ENCODE measurements at regions not wholly inside any gene's neighbourhood (a gene's known extent, or its start where the extent isn't known, plus 50 kb on each side); places are given as distances from the start of the nearest gene placed in this dataset.

DNA sequence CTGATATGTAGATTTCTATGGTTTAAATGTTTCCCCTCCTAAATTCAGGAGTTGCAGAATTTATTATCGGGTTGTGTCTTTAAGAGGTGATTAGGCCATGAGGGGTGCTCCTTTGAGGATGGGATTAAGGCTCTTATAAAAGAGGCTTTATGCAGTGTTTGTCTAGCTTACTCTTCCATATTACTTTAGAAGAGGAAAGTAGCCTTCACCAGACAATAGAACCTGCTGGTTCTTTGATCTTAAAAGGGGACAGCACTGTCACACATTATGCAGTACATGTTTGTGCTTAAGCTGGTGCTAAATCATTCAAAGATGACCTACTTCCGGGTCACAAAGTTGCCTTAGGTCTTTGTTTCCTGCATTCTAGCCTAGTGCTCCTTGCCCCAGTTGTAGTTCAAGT, 81.0 kb downstream of the CPXCR1 start:
- no peak for TF ChIP-seq CREB1 (CRISPR knock-in tag; IDR thresholded peaks at IDR 0.05; ENCODE audit: low read depth)
- TF ChIP-seq, protein P1, sequence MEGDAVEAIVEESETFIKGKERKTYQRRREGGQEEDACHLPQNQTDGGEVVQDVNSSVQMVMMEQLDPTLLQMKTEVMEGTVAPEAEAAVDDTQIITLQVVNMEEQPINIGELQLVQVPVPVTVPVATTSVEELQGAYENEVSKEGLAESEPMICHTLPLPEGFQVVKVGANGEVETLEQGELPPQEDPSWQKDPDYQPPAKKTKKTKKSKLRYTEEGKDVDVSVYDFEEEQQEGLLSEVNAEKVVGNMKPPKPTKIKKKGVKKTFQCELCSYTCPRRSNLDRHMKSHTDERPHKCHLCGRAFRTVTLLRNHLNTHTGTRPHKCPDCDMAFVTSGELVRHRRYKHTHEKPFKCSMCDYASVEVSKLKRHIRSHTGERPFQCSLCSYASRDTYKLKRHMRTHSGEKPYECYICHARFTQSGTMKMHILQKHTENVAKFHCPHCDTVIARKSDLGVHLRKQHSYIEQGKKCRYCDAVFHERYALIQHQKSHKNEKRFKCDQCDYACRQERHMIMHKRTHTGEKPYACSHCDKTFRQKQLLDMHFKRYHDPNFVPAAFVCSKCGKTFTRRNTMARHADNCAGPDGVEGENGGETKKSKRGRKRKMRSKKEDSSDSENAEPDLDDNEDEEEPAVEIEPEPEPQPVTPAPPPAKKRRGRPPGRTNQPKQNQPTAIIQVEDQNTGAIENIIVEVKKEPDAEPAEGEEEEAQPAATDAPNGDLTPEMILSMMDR (conservative IDR thresholded peaks at IDR 0.05; ENCODE audit: low read depth in 2 of 2), result no peak
- TF ChIP-seq POLR2AphosphoS5 (IDR thresholded peaks at IDR 0.05; ENCODE audit: low read depth), result no peak

All from GM23338 (cell line).